Mesenchymal stem cell (in vitro differentiated cells and primary cell): ENCODE measurements at regions not wholly inside any gene's neighbourhood (a gene's known extent, or its start where the extent isn't known, plus 50 kb on each side); places are given as distances from the start of the nearest gene placed in this dataset.
A peak's percentile ranks its signal among the peaks of the same experiment; 100 is the strongest.
"Not testable (repeated sequence)": the region's sequence is repeated elsewhere in the genome, so short reads cannot be mapped to it uniquely, and the experiment has no call there.

Source experiments
- DNase-seq: peaks from one replicate; pipeline ENCODE4 v3.0.0-alpha.2; 2013
- H2AFZ ChIP-seq: one replicate; pipeline ENCODE4 v1.6.1; 2013; ENCODE audit warnings: low read depth, mild to moderate bottlenecking, control low read depth, inconsistent platforms, low read length, moderate library complexity
- H2AK5ac ChIP-seq: 2 replicates; pipeline ENCODE4 v1.6.1; 2013; ENCODE audit warnings: low read length, moderate library complexity, mild to moderate bottlenecking, inconsistent platforms; ENCODE audit not compliant: severe bottlenecking
- H2BK120ac ChIP-seq: one replicate; pipeline ENCODE4 v1.6.1; 2013; ENCODE audit warnings: low read depth, mild to moderate bottlenecking, inconsistent platforms, low read length, moderate library complexity
- H2BK12ac ChIP-seq, 2 experiments: one replicate each; pipeline ENCODE4 v1.6.1; 2013; ENCODE audit warnings: inconsistent platforms in 2 of 2, low read length in 2 of 2, mild to moderate bottlenecking in 2 of 2, moderate library complexity in 2 of 2, control low read depth in 1 of 2
- H2BK15ac ChIP-seq: one replicate; pipeline ENCODE4 v1.6.1; 2013; ENCODE audit warnings: mild to moderate bottlenecking, low read depth, inconsistent platforms; ENCODE audit not compliant: poor library complexity, severe bottlenecking
- H2BK5ac ChIP-seq: 2 replicates; pipeline ENCODE4 v1.6.1; 2013; ENCODE audit warnings: low read depth, mild to moderate bottlenecking, low read length, control low read depth, inconsistent platforms; ENCODE audit not compliant: poor library complexity, severe bottlenecking
- H3K14ac ChIP-seq, 2 experiments: one replicate each; pipeline ENCODE4 v1.6.1; 2013; ENCODE audit warnings: inconsistent platforms in 2 of 2, low read length in 2 of 2, control low read depth in 1 of 2, mild to moderate bottlenecking in 1 of 2, moderate library complexity in 1 of 2
- H3K18ac ChIP-seq, 2 experiments: one replicate each; pipeline ENCODE4 v1.6.1; 2013; ENCODE audit warnings: inconsistent platforms in 2 of 2, low read length in 2 of 2, control low read depth in 1 of 2, low read depth in 1 of 2, mild to moderate bottlenecking in 1 of 2
- H3K23ac ChIP-seq, 2 experiments: one replicate each; pipeline ENCODE4 v1.6.1; 2013; ENCODE audit warnings: inconsistent platforms in 2 of 2, low read length in 2 of 2, mild to moderate bottlenecking in 2 of 2, moderate library complexity in 2 of 2, control low read depth in 1 of 2
- H3K27ac ChIP-seq: 2 replicates; pipeline ENCODE4 v1.5.1; 2013; ENCODE audit warnings: mild to moderate bottlenecking, moderate library complexity, low read length, control low read depth, inconsistent platforms; ENCODE audit not compliant: poor library complexity, severe bottlenecking
- H3K27me3 ChIP-seq, 2 experiments: 2 replicates each; pipeline versions ENCODE4 v1.6.1 to v1.7.0; 2013; ENCODE audit warnings: low read length in 2 of 2, mild to moderate bottlenecking in 2 of 2, moderate library complexity in 2 of 2, control low read depth in 1 of 2, inconsistent platforms in 1 of 2; ENCODE audit not compliant: control insufficient read depth in 1 of 2, insufficient read depth in 1 of 2
- H3K36me3 ChIP-seq, 2 experiments: 2 replicates each; pipeline versions ENCODE4 v1.6.1 to v1.7.0; 2013; ENCODE audit warnings: low read length in 2 of 2, control low read depth in 1 of 2, inconsistent platforms in 1 of 2, low read depth in 1 of 2, mild to moderate bottlenecking in 1 of 2; ENCODE audit not compliant: insufficient read depth in 2 of 2, control insufficient read depth in 1 of 2
- H3K4ac ChIP-seq, 2 experiments: one replicate each; pipeline ENCODE4 v1.6.1; 2013; ENCODE audit warnings: inconsistent platforms in 2 of 2, low read length in 2 of 2, mild to moderate bottlenecking in 2 of 2, moderate library complexity in 2 of 2, control low read depth in 1 of 2, low read depth in 1 of 2
- H3K4me1 ChIP-seq: 2 replicates; pipeline ENCODE4 v1.6.1; 2013; ENCODE audit warnings: low read depth, low read length, control low read depth; ENCODE audit not compliant: control insufficient read depth, insufficient read depth
- H3K4me2 ChIP-seq: 2 replicates; pipeline ENCODE4 v1.6.1; 2013; ENCODE audit warnings: low read length, mild to moderate bottlenecking, inconsistent platforms; ENCODE audit not compliant: poor library complexity, severe bottlenecking
- H3K4me3 ChIP-seq, 2 experiments: 2 replicates each; pipeline versions ENCODE4 v1.5.1 to v1.7.0; 2013; ENCODE audit warnings: low read length in 2 of 2, mild to moderate bottlenecking in 2 of 2, control low read depth in 1 of 2, low read depth in 1 of 2; ENCODE audit not compliant: insufficient read depth in 1 of 2
- H3K79me1 ChIP-seq: replicated peaks from 2 replicates; pipeline ENCODE4 v1.6.1; 2013; ENCODE audit warnings: mild to moderate bottlenecking, control low read depth, low read length, inconsistent platforms; ENCODE audit not compliant: poor library complexity, severe bottlenecking
- H3K9ac ChIP-seq: 2 replicates; pipeline ENCODE4 v1.7.0; 2013; ENCODE audit warnings: mild to moderate bottlenecking, low read length, moderate library complexity
- H3K9me3 ChIP-seq: 2 replicates; pipeline ENCODE4 v1.7.0; 2013; ENCODE audit warnings: mild to moderate bottlenecking, low read length; ENCODE audit not compliant: control insufficient read depth
- H4K8ac ChIP-seq: one replicate; pipeline ENCODE4 v1.6.1; 2013; ENCODE audit warnings: inconsistent platforms, mild to moderate bottlenecking, low read length, moderate library complexity
- H4K91ac ChIP-seq: one replicate; pipeline ENCODE4 v1.6.1; 2013; ENCODE audit warnings: mild to moderate bottlenecking, low read length, inconsistent platforms
- WGBS: methylation state at CpG from one replicate; pipeline ENCODE4 v1.1.7; 2013; ENCODE audit warnings: mixed read lengths; 5-methylcytosine and 5-hydroxymethylcytosine counted together

DNA sequence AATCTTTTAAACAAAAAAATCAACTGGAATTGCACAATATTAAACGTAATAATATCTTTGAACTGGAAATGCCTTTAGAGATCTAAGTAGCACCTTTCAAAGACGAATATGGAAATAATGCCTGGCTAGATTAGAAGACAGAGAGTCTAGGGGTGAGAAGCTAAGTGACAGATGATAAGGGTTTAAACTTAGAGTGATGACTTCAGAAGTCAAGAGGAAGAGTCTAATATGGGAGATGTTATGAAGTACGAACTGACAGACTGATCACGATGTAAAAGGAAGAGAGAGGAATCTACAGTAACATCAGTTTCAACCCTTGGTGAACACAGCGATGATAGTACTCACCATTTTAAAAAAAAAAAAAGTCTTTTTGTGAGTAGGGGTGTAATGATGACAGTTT lies 57.9 kb downstream of the HINT1 start:
- no peak overlapping the region for H2BK12ac ChIP-seq
- DNase-seq: no peak
- no peaks in the 10 kb centered on the region for H3K9me3 ChIP-seq
- WGBS: 93% methylated on average over 5 of the region's 5 CpGs
- H3K27ac ChIP-seq: no peak overlapping the region
- no peaks in the 10 kb centered on the region for H3K4me1 ChIP-seq
- no peak overlapping the region for H4K91ac ChIP-seq
- no peaks in the 10 kb centered on the region for H3K36me3 ChIP-seq
- no peak overlapping the region for H3K23ac ChIP-seq
- no peak overlapping the region for H3K9ac ChIP-seq
- H2BK5ac ChIP-seq: no peak overlapping the region
- no peak overlapping the region for H2BK120ac ChIP-seq
- no peak overlapping the region for H3K4me3 ChIP-seq
- H2AFZ ChIP-seq: no peak overlapping the region
- H3K18ac ChIP-seq: no peak overlapping the region
- no peak overlapping the region for H3K4me2 ChIP-seq
- H4K8ac ChIP-seq: no peak overlapping the region
- H2AK5ac ChIP-seq: no peak overlapping the region
- H3K4ac ChIP-seq: no peak overlapping the region
- H3K27me3 ChIP-seq: no peaks in the 10 kb centered on the region
- no peak overlapping the region for H3K14ac ChIP-seq
- H2BK15ac ChIP-seq: no peak overlapping the region
- H3K79me1 ChIP-seq: no peaks in the 10 kb centered on the region

DNA sequence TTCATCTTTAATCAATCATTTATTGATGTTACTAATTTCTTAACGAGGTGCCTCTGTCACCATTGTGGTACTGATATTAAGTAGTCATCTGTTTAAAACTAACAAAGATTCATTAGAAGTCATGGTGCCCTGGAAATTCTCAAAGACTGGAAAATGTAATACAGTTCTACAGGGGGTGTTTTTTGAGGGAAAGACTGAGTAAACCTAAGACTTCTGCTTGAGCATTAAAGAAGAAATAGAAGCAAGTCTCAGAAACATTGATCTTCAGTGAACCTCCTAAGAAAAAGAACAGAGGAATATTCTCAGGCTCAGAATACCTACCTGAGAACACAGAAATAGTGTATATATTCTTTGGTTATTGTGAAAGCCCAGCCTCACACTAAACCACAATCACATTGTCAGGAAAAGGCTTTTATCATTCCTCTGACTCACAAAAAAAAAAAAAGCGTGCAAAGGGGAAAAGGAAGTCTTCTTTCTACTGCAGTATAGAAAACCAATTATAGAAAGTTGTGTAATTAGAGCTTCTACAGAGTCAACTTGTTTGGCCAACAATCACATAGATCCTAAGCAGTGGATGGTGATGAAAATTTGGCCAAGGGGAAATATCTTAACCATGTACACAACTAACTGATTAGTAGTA lies 60.8 kb downstream of the HINT1 start:
- Histone ChIP-seq H2BK12ac (no peak overlapping the region), H3K4me3 (no peak overlapping the region), H2AK5ac (no peak overlapping the region)

DNA sequence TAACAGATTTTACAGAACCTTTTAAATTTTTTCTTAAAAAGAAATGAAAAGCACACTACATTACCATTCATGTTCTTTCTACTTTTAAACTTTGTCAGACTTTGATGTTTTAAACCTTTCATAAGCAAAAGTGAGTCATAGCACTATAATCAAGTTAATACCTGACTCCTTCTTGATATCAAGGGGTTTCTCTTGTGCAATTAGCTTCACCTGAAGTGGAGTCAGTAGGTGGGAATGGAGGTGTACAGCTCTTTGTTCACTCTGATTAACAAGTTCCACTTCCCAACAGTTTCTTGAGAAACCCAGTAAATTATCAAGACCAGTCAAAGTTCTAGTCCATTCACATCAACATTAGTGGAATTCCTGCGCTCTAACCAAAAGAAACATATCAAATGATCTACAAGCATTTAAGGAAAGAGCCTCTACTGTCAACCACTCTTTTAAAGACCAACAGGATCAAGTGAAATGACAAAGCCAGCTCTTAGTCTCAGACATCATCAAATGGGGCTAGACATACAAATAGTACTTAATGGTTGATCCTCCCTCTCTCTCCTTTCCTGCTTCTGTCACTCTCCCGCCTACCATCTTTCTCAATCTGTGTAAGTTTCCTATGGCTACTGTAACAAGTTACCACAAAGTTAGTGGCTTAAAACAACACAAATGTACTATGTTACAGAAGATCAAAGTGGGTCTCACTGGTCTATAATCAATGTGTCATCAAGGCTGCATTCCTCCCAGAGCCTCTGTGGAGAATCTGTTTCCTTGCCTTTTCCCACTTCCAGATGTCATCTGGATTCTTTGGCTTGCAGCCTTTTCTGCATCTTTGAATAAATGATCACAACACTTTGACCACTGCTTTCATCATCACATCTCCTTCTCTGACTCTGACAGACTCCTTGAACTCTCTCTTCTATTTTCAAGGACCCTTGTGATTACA lies 68.0 kb downstream of the HINT1 start:
- Histone ChIP-seq H3K9ac (no peak overlapping the region), H2BK15ac (no peak overlapping the region), H4K91ac (no peak overlapping the region), H2BK5ac (no peak overlapping the region), H3K4me2 (no peak overlapping the region), H2BK120ac (no peak overlapping the region), H2AFZ (no peak overlapping the region), H3K79me1 (no peaks in the 10 kb centered on the region), H3K4me1 (no peaks in the 10 kb centered on the region), H3K4me3 (no peak overlapping the region), H3K27ac (no peak overlapping the region), H2BK12ac (no peak overlapping the region), H3K23ac (no peak overlapping the region), H3K27me3 (peaks cover 0 to 5% of the 10 kb centered on the region in 2 experiments), H3K14ac (no peak overlapping the region), H2AK5ac (no peak overlapping the region), H3K36me3 (no peaks in the 10 kb centered on the region), H4K8ac (no peak overlapping the region), H3K9me3 (no peaks in the 10 kb centered on the region), H3K4ac (no peak overlapping the region), H3K18ac (no peak overlapping the region)
- WGBS: 89% methylated on average over 2 of the region's 2 CpGs
- no peak for DNase-seq

More for the DNA sequence above, 60.8 kb downstream of the HINT1 start:
- WGBS: no CpG with 5 or more reads among the region's 2 CpGs
- Histone ChIP-seq H2BK5ac (no peak overlapping the region), H4K8ac (no peak overlapping the region), H4K91ac (no peak overlapping the region), H3K9ac (no peak overlapping the region), H3K27me3 (no peaks in the 10 kb centered on the region), H3K4me2 (no peak overlapping the region), H3K79me1 (no peaks in the 10 kb centered on the region), H2AFZ (no peak overlapping the region), H2BK120ac (no peak overlapping the region), H3K4me1 (no peaks in the 10 kb centered on the region), H3K14ac (no peak overlapping the region), H3K18ac (no peak overlapping the region), H3K36me3 (no peaks in the 10 kb centered on the region), H3K23ac (no peak overlapping the region), H2BK15ac (no peak overlapping the region), H3K4ac (no peak overlapping the region), H3K9me3 (no peaks in the 10 kb centered on the region), H3K27ac (no peak overlapping the region)
- peak; percentile 16 for DNase-seq

DNA sequence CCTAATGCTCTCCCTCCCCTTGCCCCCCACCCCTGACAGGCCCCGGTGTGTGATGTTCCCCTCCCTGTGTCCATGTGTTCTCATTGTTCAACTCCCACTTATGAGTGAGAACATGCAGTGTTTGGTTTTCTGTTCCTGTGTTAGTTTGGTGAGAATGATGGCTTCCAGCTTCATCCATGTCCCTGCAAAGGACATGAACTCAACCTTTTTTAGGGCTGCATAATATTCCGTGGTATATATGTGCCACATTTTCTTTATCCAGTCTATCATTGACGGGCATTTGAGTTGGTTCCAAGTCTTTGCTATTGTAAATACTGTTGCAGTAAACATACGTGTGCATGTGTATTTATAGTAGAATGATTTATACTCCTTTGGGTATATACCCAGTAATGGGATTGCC lies 69.5 kb downstream of the HINT1 start:
- H3K27ac ChIP-seq, H2AK5ac ChIP-seq, H2BK120ac ChIP-seq, H3K9me3 ChIP-seq, H3K4ac ChIP-seq, H3K36me3 ChIP-seq, H3K4me1 ChIP-seq, H4K91ac ChIP-seq, H2BK12ac ChIP-seq, DNase-seq, H2BK15ac ChIP-seq, H3K4me2 ChIP-seq, H3K18ac ChIP-seq, H3K4me3 ChIP-seq, H2BK5ac ChIP-seq, H3K23ac ChIP-seq, H3K14ac ChIP-seq, H3K9ac ChIP-seq, H3K27me3 ChIP-seq, H2AFZ ChIP-seq, H3K79me1 ChIP-seq, H4K8ac ChIP-seq: not testable (repeated sequence)
- WGBS: 100% methylated on average over 1 of the region's 4 CpGs
